ENCODE measurements at regions not wholly inside any gene's neighbourhood (a gene's known extent, or its start where the extent isn't known, plus 50 kb on each side); places are given as distances from the start of the nearest gene placed in this dataset.

GRCh38 chr6:15114061-15114460 is 131.8 kb upstream of the JARID2 start:
- CTCF ChIA-PET, result interaction anchor here (0.6 kb wide), 1 partner anchor 1304 kb away, joined by 3 read pairs; no protein-coding TSS in a partner anchor
- no peak overlapping the region for H3K4me3 ChIP-seq (ENCODE audit: low read depth, low read length)
- POLR2A ChIA-PET, result no interaction called here
- H3K36me3 ChIP-seq (ENCODE audit: control insufficient read depth in 2 of 2, insufficient read depth in 1 of 2, low read length in 2 of 2), result no peaks in the 10 kb centered on the region
- no peaks in the 10 kb centered on the region for H3K9me3 ChIP-seq (ENCODE audit: control insufficient read depth, insufficient read depth, low read depth, low read length)
- H3K4me1 ChIP-seq (ENCODE audit: control insufficient read depth, insufficient read depth, low read length), result no peaks in the 10 kb centered on the region
- H3K27ac ChIP-seq (ENCODE audit: extremely low read depth, low read depth, low read length), result no peak overlapping the region
- TF ChIP-seq ZNF571 (tag by site-specific recombination; IDR thresholded peaks at IDR 0.05) (no peak), ZNF391 (tag by site-specific recombination; IDR thresholded peaks at IDR 0.05; ENCODE audit: borderline replicate concordance, low read depth) (no peak), SCRT1 (tag by site-specific recombination; IDR thresholded peaks at IDR 0.05; ENCODE audit: borderline replicate concordance) (no peak), KLF7 (tag by site-specific recombination; IDR thresholded peaks at IDR 0.05; ENCODE audit: borderline replicate concordance) (no peak), ZBTB7A (tag by site-specific recombination; IDR thresholded peaks at IDR 0.05; ENCODE audit: low read depth) (no peak), ZBTB21 (tag by site-specific recombination; IDR thresholded peaks at IDR 0.05) (no peak), WT1 (tag by site-specific recombination; IDR thresholded peaks at IDR 0.05) (no peak), PRDM1 (tag by site-specific recombination; IDR thresholded peaks at IDR 0.05) (no peak), ZNF274 (IDR thresholded peaks at IDR 0.05; ENCODE audit: low read length) (no peak), ZNF274 (tag by site-specific recombination; IDR thresholded peaks at IDR 0.05; ENCODE audit: borderline replicate concordance) (no peak), ZNF776 (tag by site-specific recombination; IDR thresholded peaks at IDR 0.05; ENCODE audit: borderline replicate concordance) (no peak), ZNF488 (tag by site-specific recombination; IDR thresholded peaks at IDR 0.05) (no peak), ZNF792 (tag by site-specific recombination; IDR thresholded peaks at IDR 0.05) (no peak), TRIM28 (IDR thresholded peaks at IDR 0.05; ENCODE audit: borderline replicate concordance, low read length) (no peak), ZNF148 (tag by site-specific recombination; IDR thresholded peaks at IDR 0.05; ENCODE audit: borderline replicate concordance) (no peak), ZIC2 (tag by site-specific recombination; IDR thresholded peaks at IDR 0.05) (no peak), ZNF140 (tag by site-specific recombination; IDR thresholded peaks at IDR 0.05) (no peak), ZSCAN30 (tag by site-specific recombination; IDR thresholded peaks at IDR 0.05) (no peak)
- TF ChIP-seq, protein P1, sequence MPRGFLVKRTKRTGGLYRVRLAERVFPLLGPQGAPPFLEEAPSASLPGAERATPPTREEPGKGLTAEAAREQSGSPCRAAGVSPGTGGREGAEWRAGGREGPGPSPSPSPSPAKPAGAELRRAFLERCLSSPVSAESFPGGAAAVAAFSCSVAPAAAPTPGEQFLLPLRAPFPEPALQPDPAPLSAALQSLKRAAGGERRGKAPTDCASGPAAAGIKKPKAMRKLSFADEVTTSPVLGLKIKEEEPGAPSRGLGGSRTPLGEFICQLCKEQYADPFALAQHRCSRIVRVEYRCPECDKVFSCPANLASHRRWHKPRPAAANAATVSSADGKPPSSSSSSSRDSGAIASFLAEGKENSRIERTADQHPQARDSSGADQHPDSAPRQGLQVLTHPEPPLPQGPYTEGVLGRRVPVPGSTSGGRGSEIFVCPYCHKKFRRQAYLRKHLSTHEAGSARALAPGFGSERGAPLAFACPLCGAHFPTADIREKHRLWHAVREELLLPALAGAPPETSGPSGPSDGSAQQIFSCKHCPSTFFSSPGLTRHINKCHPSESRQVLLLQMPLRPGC (tag by site-specific recombination; IDR thresholded peaks at IDR 0.05), result no peak
- TF ChIP-seq, protein P2, sequence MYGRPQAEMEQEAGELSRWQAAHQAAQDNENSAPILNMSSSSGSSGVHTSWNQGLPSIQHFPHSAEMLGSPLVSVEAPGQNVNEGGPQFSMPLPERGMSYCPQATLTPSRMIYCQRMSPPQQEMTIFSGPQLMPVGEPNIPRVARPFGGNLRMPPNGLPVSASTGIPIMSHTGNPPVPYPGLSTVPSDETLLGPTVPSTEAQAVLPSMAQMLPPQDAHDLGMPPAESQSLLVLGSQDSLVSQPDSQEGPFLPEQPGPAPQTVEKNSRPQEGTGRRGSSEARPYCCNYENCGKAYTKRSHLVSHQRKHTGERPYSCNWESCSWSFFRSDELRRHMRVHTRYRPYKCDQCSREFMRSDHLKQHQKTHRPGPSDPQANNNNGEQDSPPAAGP (tag by site-specific recombination; IDR thresholded peaks at IDR 0.05), result no peak
- TF ChIP-seq, protein P3, sequence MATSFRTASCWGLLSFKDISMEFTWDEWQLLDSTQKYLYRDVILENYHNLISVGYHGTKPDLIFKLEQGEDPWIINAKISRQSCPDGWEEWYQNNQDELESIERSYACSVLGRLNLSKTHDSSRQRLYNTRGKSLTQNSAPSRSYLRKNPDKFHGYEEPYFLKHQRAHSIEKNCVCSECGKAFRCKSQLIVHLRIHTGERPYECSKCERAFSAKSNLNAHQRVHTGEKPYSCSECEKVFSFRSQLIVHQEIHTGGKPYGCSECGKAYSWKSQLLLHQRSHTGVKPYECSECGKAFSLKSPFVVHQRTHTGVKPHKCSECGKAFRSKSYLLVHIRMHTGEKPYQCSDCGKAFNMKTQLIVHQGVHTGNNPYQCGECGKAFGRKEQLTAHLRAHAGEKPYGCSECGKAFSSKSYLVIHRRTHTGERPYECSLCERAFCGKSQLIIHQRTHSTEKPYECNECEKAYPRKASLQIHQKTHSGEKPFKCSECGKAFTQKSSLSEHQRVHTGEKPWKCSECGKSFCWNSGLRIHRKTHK (tag by site-specific recombination; IDR thresholded peaks at IDR 0.05), result no peak
